Keratinocyte (primary cell): ENCODE measurements at regions not wholly inside any gene's neighbourhood (a gene's known extent, or its start where the extent isn't known, plus 50 kb on each side); places are given as distances from the start of the nearest gene placed in this dataset.

ENCODE experiments used
- DNase-seq: peaks from one replicate; pipeline ENCODE4 v3.0.0-alpha.2; 2011; ENCODE audit warnings: low read depth, missing footprints, low spot score
- FAIRE-seq: peaks from 2 replicates; lab custom pipeline; 2011; peaks lifted over from hg19 to GRCh38; lab: Jason Lieb, UNC
- H2AFZ ChIP-seq: 2 replicates; pipeline ENCODE4 v1.6.0; 2012; ENCODE audit warnings: low read length, control low read depth, inconsistent platforms; ENCODE audit not compliant: control insufficient read depth
- H3K27ac ChIP-seq: 2 replicates; pipeline ENCODE4 v1.5.1; 2011; ENCODE audit warnings: low read length; ENCODE audit not compliant: control insufficient read depth, insufficient read depth
- H3K27me3 ChIP-seq: 3 replicates; pipeline ENCODE4 v1.6.0; 2011; ENCODE audit warnings: low read length; ENCODE audit not compliant: control insufficient read depth, insufficient read depth; ENCODE audit errors: extremely low read depth
- H3K36me3 ChIP-seq, 2 experiments: 2 replicates in 1 of 2; 3 replicates in 1 of 2; pipeline ENCODE4 v1.5.1; 2011; ENCODE audit warnings: low read length in 2 of 2, mild to moderate bottlenecking in 1 of 2; ENCODE audit not compliant: control insufficient read depth in 2 of 2, insufficient read depth in 2 of 2; ENCODE audit errors: extremely low read depth in 1 of 2
- H3K4me1 ChIP-seq: 3 replicates; pipeline ENCODE4 v1.5.1; 2011; ENCODE audit warnings: low read length; ENCODE audit not compliant: control insufficient read depth, insufficient read depth; ENCODE audit errors: extremely low read depth
- H3K4me2 ChIP-seq: 3 replicates; pipeline ENCODE4 v1.6.0; 2011; ENCODE audit warnings: low read depth, low read length; ENCODE audit not compliant: control insufficient read depth, insufficient read depth; ENCODE audit errors: extremely low read depth
- H3K4me3 ChIP-seq, 3 experiments: fragments of 200-600 bp in 1 of 3; sonication (generic) in 1 of 3; 2 replicates in 2 of 3; 3 replicates in 1 of 3; pipeline ENCODE4 v1.5.1; 2011 to 2016; ENCODE audit warnings: low read length in 3 of 3, mild to moderate bottlenecking in 3 of 3, control low read depth in 2 of 3, inconsistent platforms in 1 of 3, low read depth in 1 of 3, mixed read lengths in 1 of 3, mixed run types in 1 of 3, moderate library complexity in 1 of 3; ENCODE audit not compliant: control insufficient read depth in 2 of 3, insufficient read depth in 2 of 3; ENCODE audit errors: extremely low read depth in 1 of 3
- H3K79me2 ChIP-seq: 2 replicates; pipeline ENCODE4 v1.6.0; 2012; ENCODE audit warnings: low read length; ENCODE audit not compliant: control insufficient read depth, insufficient read depth
- H3K9ac ChIP-seq: 3 replicates; pipeline ENCODE4 v1.6.0; 2011; ENCODE audit warnings: low read length; ENCODE audit not compliant: control insufficient read depth, insufficient read depth; ENCODE audit errors: extremely low read depth
- H3K9me1 ChIP-seq: 3 replicates; pipeline ENCODE4 v1.6.0; 2011; ENCODE audit warnings: low read length; ENCODE audit not compliant: control insufficient read depth, insufficient read depth; ENCODE audit errors: extremely low read depth
- H3K9me3 ChIP-seq: 2 replicates; pipeline ENCODE4 v1.5.1; 2012; ENCODE audit warnings: low read depth, low read length; ENCODE audit not compliant: control insufficient read depth
- H4K20me1 ChIP-seq: 3 replicates; pipeline ENCODE4 v1.6.0; 2011; ENCODE audit warnings: low read length; ENCODE audit not compliant: control insufficient read depth, insufficient read depth; ENCODE audit errors: extremely low read depth
- CTCF ChIP-seq, 3 experiments: IDR thresholded peaks in 1 of 3; conservative IDR thresholded peaks in 1 of 3; optimal IDR thresholded peaks in 1 of 3; 2 replicates in 2 of 3; 3 replicates in 1 of 3; pipeline versions ENCODE3 to v1.5.1; 2011; ENCODE audit warnings: low read length in 3 of 3, mild to moderate bottlenecking in 3 of 3, moderate library complexity in 2 of 3, control low read depth in 1 of 3, inconsistent platforms in 1 of 3; ENCODE audit not compliant: insufficient read depth in 2 of 3; ENCODE audit errors: extremely low read depth in 1 of 3
- EZH2 ChIP-seq: IDR thresholded peaks from one replicate; pipeline ENCODE4 v1.6.1; 2012; ENCODE audit warnings: inconsistent platforms, mild to moderate bottlenecking, low read length, moderate library complexity
- dilution Hi-C: fragments of 300-500 bp; cut with MboI; formaldehyde crosslinking; loops from one replicate; pipeline ENCODE4 v1.7.0; 2020; ENCODE audit warnings: low sequenced_read_pairs; ENCODE audit not compliant: extremely low pct_ligation_motif_present

- Histone ChIP-seq H2AFZ (peak overlapping the region; percentile 35), H3K4me1 (peaks cover 7% of the 10 kb centered on the region), H4K20me1 (no peaks in the 10 kb centered on the region), H3K9me1 (no peaks in the 10 kb centered on the region), H3K27ac (no peak overlapping the region), H3K79me2 (no peaks in the 10 kb centered on the region), H3K4me3 (no peak overlapping the region), H3K36me3 (no peaks in the 10 kb centered on the region), H3K9ac (no peak overlapping the region), H3K27me3 (no peaks in the 10 kb centered on the region), H3K9me3 (no peaks in the 10 kb centered on the region), H3K4me2 (no peak overlapping the region)
- dilution Hi-C loops: no loop called here
- DNase-seq: peak; percentile 9
- TF ChIP-seq CTCF (optimal IDR thresholded peaks at IDR 0.05 in 1 of 3, IDR thresholded peaks at IDR 0.05 in 1 of 3, conservative IDR thresholded peaks at IDR 0.05 in 1 of 3; ENCODE audit: extremely low read depth in 1 of 3, insufficient read depth in 2 of 3, low read length in 3 of 3): no peak
- no peak for TF ChIP-seq EZH2
- no peak for FAIRE-seq
Measured at GRCh38 chr6:140401761-140402160, 1027.3 kb upstream of the CITED2 start.

- TF ChIP-seq EZH2 (no peak), CTCF (optimal IDR thresholded peaks at IDR 0.05 in 1 of 3, IDR thresholded peaks at IDR 0.05 in 1 of 3, conservative IDR thresholded peaks at IDR 0.05 in 1 of 3; ENCODE audit: extremely low read depth in 1 of 3, insufficient read depth in 2 of 3, low read length in 3 of 3) (no peak)
- no peaks in the 10 kb centered on the region for H3K36me3 ChIP-seq
- DNase-seq: no peak
- FAIRE-seq: no peak
- no peak overlapping the region for H2AFZ ChIP-seq
- no peak overlapping the region for H3K4me3 ChIP-seq
- no peaks in the 10 kb centered on the region for H3K9me3 ChIP-seq
- H3K4me2 ChIP-seq: no peak overlapping the region
- H4K20me1 ChIP-seq: no peaks in the 10 kb centered on the region
- H3K9me1 ChIP-seq: no peaks in the 10 kb centered on the region
- dilution Hi-C loops: no loop called here
- H3K9ac ChIP-seq: no peak overlapping the region
- H3K79me2 ChIP-seq: no peaks in the 10 kb centered on the region
- peaks cover 7% of the 10 kb centered on the region for H3K4me1 ChIP-seq
- H3K27ac ChIP-seq: no peak overlapping the region
- H3K27me3 ChIP-seq: no peaks in the 10 kb centered on the region
Measured at GRCh38 chr6:140398076-140398475, 1023.6 kb upstream of the CITED2 start.
